H9 (cell line): ENCODE measurements at regions not wholly inside any gene's neighbourhood (a gene's known extent, or its start where the extent isn't known, plus 50 kb on each side); places are given as distances from the start of the nearest gene placed in this dataset.

ENCODE experiments used
- DNase-seq: peaks from one replicate; pipeline ENCODE4 v3.0.0-alpha.2; 2017
- H2AFZ ChIP-seq: one replicate; pipeline ENCODE4 v1.6.1; 2013; ENCODE audit warnings: mild to moderate bottlenecking, low read length, control low read depth, moderate library complexity
- H2AK5ac ChIP-seq: 2 replicates; pipeline ENCODE4 v1.6.1; 2013; ENCODE audit warnings: low read length, control low read depth, mixed read lengths; ENCODE audit not compliant: insufficient read length
- H2BK120ac ChIP-seq: one replicate; pipeline ENCODE4 v1.6.1; 2013; ENCODE audit warnings: low read depth, mild to moderate bottlenecking, low read length, control low read depth, inconsistent platforms; ENCODE audit not compliant: poor library complexity, severe bottlenecking
- H2BK12ac ChIP-seq: 2 replicates; pipeline ENCODE4 v1.6.1; 2013; ENCODE audit warnings: low read length, control low read depth, mixed read lengths, low read depth; ENCODE audit not compliant: insufficient read length
- H2BK15ac ChIP-seq: 2 replicates; pipeline ENCODE4 v1.6.1; 2013; ENCODE audit warnings: low read depth, low read length, control low read depth
- H2BK20ac ChIP-seq: one replicate; pipeline ENCODE4 v1.6.1; 2013; ENCODE audit warnings: low read depth, mild to moderate bottlenecking, low read length, control low read depth, inconsistent platforms; ENCODE audit not compliant: poor library complexity, severe bottlenecking
- H2BK5ac ChIP-seq: 2 replicates; pipeline ENCODE4 v1.6.1; 2013; ENCODE audit warnings: low read length, control low read depth, mixed read lengths; ENCODE audit not compliant: insufficient read length
- H3K14ac ChIP-seq: 2 replicates; pipeline ENCODE4 v1.6.1; 2013; ENCODE audit warnings: low read length, control low read depth; ENCODE audit not compliant: insufficient read depth
- H3K18ac ChIP-seq: 2 replicates; pipeline ENCODE4 v1.6.1; 2013; ENCODE audit warnings: low read depth, mild to moderate bottlenecking, mixed read lengths, low read length, control low read depth; ENCODE audit not compliant: insufficient read length
- H3K23ac ChIP-seq: 2 replicates; pipeline ENCODE4 v1.6.1; 2013; ENCODE audit warnings: low read length, control low read depth, mixed read lengths, low read depth; ENCODE audit not compliant: insufficient read length
- H3K23me2 ChIP-seq: 2 replicates; pipeline ENCODE4 v1.6.1; 2013; ENCODE audit warnings: low read depth, mild to moderate bottlenecking, mixed read lengths, low read length, control low read depth; ENCODE audit not compliant: insufficient read length, poor library complexity, severe bottlenecking
- H3K27ac ChIP-seq: 2 replicates; pipeline ENCODE4 v1.5.1; 2013; ENCODE audit warnings: low read length, control low read depth, mixed read lengths, low read depth; ENCODE audit not compliant: insufficient read length
- H3K27me3 ChIP-seq: 2 replicates; pipeline ENCODE4 v1.6.1; 2013; ENCODE audit warnings: low read length, control low read depth, inconsistent platforms; ENCODE audit not compliant: insufficient read depth
- H3K4ac ChIP-seq: 2 replicates; pipeline ENCODE4 v1.6.1; 2013; ENCODE audit warnings: low read depth, mild to moderate bottlenecking, control low read depth, inconsistent platforms, low read length, moderate library complexity
- H3K4me1 ChIP-seq: 2 replicates; pipeline ENCODE4 v1.6.1; 2013; ENCODE audit warnings: low read length, control low read depth, inconsistent platforms; ENCODE audit not compliant: insufficient read depth
- H3K4me2 ChIP-seq: 2 replicates; pipeline ENCODE4 v1.6.1; 2013; ENCODE audit warnings: low read length, control low read depth, mixed read lengths; ENCODE audit not compliant: insufficient read length, insufficient read depth
- H3K56ac ChIP-seq: 2 replicates; pipeline ENCODE4 v1.6.1; 2013; ENCODE audit warnings: low read depth, mild to moderate bottlenecking, mixed read lengths, low read length, control low read depth; ENCODE audit not compliant: insufficient read length
- H3K79me1 ChIP-seq: 2 replicates; pipeline ENCODE4 v1.6.1; 2013; ENCODE audit warnings: low read depth, mild to moderate bottlenecking, moderate library complexity, low read length, control low read depth, inconsistent platforms; ENCODE audit not compliant: insufficient read depth, poor library complexity, severe bottlenecking
- H3K79me2 ChIP-seq: 2 replicates; pipeline ENCODE4 v1.6.1; 2013; ENCODE audit warnings: low read length, control low read depth, inconsistent platforms; ENCODE audit not compliant: insufficient read depth
- H3K9ac ChIP-seq: 2 replicates; pipeline ENCODE4 v1.6.1; 2013; ENCODE audit warnings: low read length, control low read depth, mixed read lengths; ENCODE audit not compliant: insufficient read length; ENCODE audit errors: extremely low read depth
- H3K9me3 ChIP-seq: one replicate; pipeline ENCODE4 v1.6.1; 2013; ENCODE audit warnings: low read depth, low read length, inconsistent platforms; ENCODE audit not compliant: control insufficient read depth
- H3T11ph ChIP-seq: one replicate; pipeline ENCODE4 v1.6.1; 2013; ENCODE audit warnings: mild to moderate bottlenecking, low read length, control low read depth, inconsistent platforms
- H4K20me1 ChIP-seq: one replicate; pipeline ENCODE4 v1.6.1; 2013; ENCODE audit not compliant: control insufficient read depth, insufficient read length, insufficient read depth
- H4K5ac ChIP-seq: 2 replicates; pipeline ENCODE4 v1.6.1; 2013; ENCODE audit warnings: low read depth, mild to moderate bottlenecking, mixed read lengths, low read length, control low read depth; ENCODE audit not compliant: insufficient read length
- H4K8ac ChIP-seq: replicated peaks from 2 replicates; pipeline ENCODE4 v1.6.1; 2013; ENCODE audit warnings: low read length, control low read depth, mixed read lengths, low read depth; ENCODE audit not compliant: insufficient read length
- H4K91ac ChIP-seq: 2 replicates; pipeline ENCODE4 v1.6.1; 2013; ENCODE audit warnings: low read depth, mild to moderate bottlenecking, moderate library complexity, mixed read lengths, low read length, control low read depth; ENCODE audit not compliant: insufficient read length
- H3K27ac Mint-ChIP-seq, 3 experiments: 2 replicates in 2 of 3; 3 replicates in 1 of 3; pipeline ENCODE4 v1.8.0; 2020 to 2021; ENCODE audit warnings: mixed read lengths in 3 of 3, mild to moderate bottlenecking in 1 of 3, moderate library complexity in 1 of 3
- H3K27me3 Mint-ChIP-seq: 2 replicates; pipeline ENCODE4 v1.8.0; 2021; ENCODE audit warnings: low read depth, mild to moderate bottlenecking, moderate library complexity, mixed read lengths
- H3K36me3 Mint-ChIP-seq, 3 experiments: 2 replicates in 2 of 3; 3 replicates in 1 of 3; pipeline ENCODE4 v1.8.0; 2020 to 2021; ENCODE audit warnings: low read depth in 3 of 3, mixed read lengths in 3 of 3; ENCODE audit not compliant: insufficient read depth in 1 of 3
- H3K4me1 Mint-ChIP-seq, 2 experiments: 2 replicates each; pipeline ENCODE4 v1.8.0; 2020; ENCODE audit warnings: mixed read lengths in 2 of 2
- H3K4me3 Mint-ChIP-seq, 2 experiments: 2 replicates in 1 of 2; 3 replicates in 1 of 2; pipeline ENCODE4 v1.8.0; 2020 to 2021; ENCODE audit warnings: mild to moderate bottlenecking in 2 of 2, mixed read lengths in 2 of 2, moderate library complexity in 1 of 2
- H3K9me3 Mint-ChIP-seq, 2 experiments: 2 replicates in 1 of 2; 3 replicates in 1 of 2; pipeline ENCODE4 v1.8.0; 2020; ENCODE audit warnings: mild to moderate bottlenecking in 2 of 2, mixed read lengths in 2 of 2, moderate library complexity in 1 of 2
- CTCF ChIP-seq: fragments of 200-600 bp; sonication (generic); conservative IDR thresholded peaks from 3 replicates; pipeline ENCODE4 v1.8.0; 2021; ENCODE audit warnings: antibody characterized with exemption, mild to moderate bottlenecking
- WGBS: extraction: QIAGEN DNeasy Blood & Tissue Kit; methylation state at CpG from one replicate; pipeline ENCODE4 v1.1.7; 2013; ENCODE audit warnings: missing lambda C conversion rate, low lambda C conversion rate, mixed read lengths; ENCODE audit not compliant: insufficient read length; ENCODE audit errors: extremely low coverage; 5-methylcytosine and 5-hydroxymethylcytosine counted together

GRCh38 chr14:51473808-51474565 lies 177.7 kb upstream of the FRMD6 start:
- H3K4me1 ChIP-seq = no peaks in the 10 kb centered on the region; the same call in 1 of the 2 replicates
- no peak overlapping the region for H2BK120ac ChIP-seq
- no peak overlapping the region for H2BK12ac ChIP-seq
- H4K20me1 ChIP-seq = no peaks in the 10 kb centered on the region
- no peak overlapping the region for H2BK15ac ChIP-seq
- H3T11ph ChIP-seq = no peak overlapping the region
- no peak overlapping the region for H3K14ac ChIP-seq
- H3K9ac ChIP-seq = no peak overlapping the region
- H3K79me2 ChIP-seq = no peaks in the 10 kb centered on the region
- no peak overlapping the region for H3K23ac ChIP-seq
- H3K27ac ChIP-seq = no peak overlapping the region
- H3K4ac ChIP-seq = no peak overlapping the region
- H3K27me3 ChIP-seq = no peaks in the 10 kb centered on the region
- no peak overlapping the region for H4K5ac ChIP-seq
- no peak overlapping the region for H3K18ac ChIP-seq
- WGBS = no CpG with 5 or more reads among the region's 6 CpGs
- H2AK5ac ChIP-seq = no peak overlapping the region
- no peaks in the 10 kb centered on the region for H3K23me2 ChIP-seq
- Mint-ChIP-seq H3K4me1 (peaks cover 15 to 19% of the 10 kb centered on the region in 2 experiments), H3K27me3 (no peaks in the 10 kb centered on the region), H3K9me3 (peaks cover 2 to 6% of the 10 kb centered on the region in 2 experiments; a peak in 3 of 5 replicates), H3K36me3 (peaks cover 0 to 6% (median 2%) of the 10 kb centered on the region in 3 experiments; a peak in 4 of 7 replicates), H3K27ac (peak overlapping the region in 2 of 3 experiments; percentile 36 to 85; a peak in 4 of 7 replicates), H3K4me3 (no peak overlapping the region)
- H3K4me2 ChIP-seq = no peak overlapping the region
- H2BK20ac ChIP-seq = no peak overlapping the region
- H2AFZ ChIP-seq = no peak overlapping the region
- H3K9me3 ChIP-seq = no peaks in the 10 kb centered on the region
- no peak overlapping the region for H4K91ac ChIP-seq
- no peak for DNase-seq
- H3K79me1 ChIP-seq = no peaks in the 10 kb centered on the region
- no peak for TF ChIP-seq CTCF
- no peak overlapping the region for H3K56ac ChIP-seq
- H2BK5ac ChIP-seq = no peak overlapping the region
- H4K8ac ChIP-seq = no peak overlapping the region
